PC-3 (cell line): ENCODE measurements at regions not wholly inside any gene's neighbourhood (a gene's known extent, or its start where the extent isn't known, plus 50 kb on each side); places are given as distances from the start of the nearest gene placed in this dataset.

ENCODE experiments used
- EZH2 ChIP-seq: fragments of 300-600 bp; sonication (generic); IDR thresholded peaks from one replicate; pipeline ENCODE4 v1.6.1; 2017; ENCODE audit warnings: antibody characterized with exemption, mild to moderate bottlenecking, low read length; ENCODE audit not compliant: unreplicated experiment
- EZH2phosphoT487 ChIP-seq: fragments of 300-600 bp; sonication (generic); IDR thresholded peaks from 2 replicates; pipeline ENCODE4 v1.6.1; 2018; ENCODE audit warnings: mild to moderate bottlenecking, antibody characterized with exemption, low read length, borderline replicate concordance
- TF ChIP-seq, protein P1 (sequence below): fragments of 300-600 bp; sonication (generic); conservative IDR thresholded peaks from 2 replicates; pipeline ENCODE4 v1.5.1; 2017; ENCODE audit warnings: antibody characterized with exemption, low read depth, mild to moderate bottlenecking, low read length

DNA sequence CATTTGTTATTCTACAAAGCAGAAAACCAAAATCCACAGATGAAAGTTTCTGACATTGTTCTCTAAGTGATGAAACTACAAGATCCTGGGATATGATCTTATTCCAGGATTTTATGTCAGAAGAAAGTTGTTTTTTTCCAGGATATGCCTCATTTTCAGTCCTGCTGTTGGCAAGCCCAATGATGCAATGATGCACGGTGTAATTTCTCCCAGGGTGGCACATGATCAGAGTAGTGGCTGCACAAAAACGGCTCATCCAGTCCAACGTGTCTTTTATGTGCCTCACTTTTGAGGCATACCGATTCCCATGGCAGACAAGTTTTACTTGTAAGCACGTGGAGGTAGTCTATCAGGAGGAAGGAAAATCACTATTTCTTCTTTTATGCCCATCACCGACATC lies 302.3 kb upstream of the JAG1 start:
- TF ChIP-seq, protein P1, sequence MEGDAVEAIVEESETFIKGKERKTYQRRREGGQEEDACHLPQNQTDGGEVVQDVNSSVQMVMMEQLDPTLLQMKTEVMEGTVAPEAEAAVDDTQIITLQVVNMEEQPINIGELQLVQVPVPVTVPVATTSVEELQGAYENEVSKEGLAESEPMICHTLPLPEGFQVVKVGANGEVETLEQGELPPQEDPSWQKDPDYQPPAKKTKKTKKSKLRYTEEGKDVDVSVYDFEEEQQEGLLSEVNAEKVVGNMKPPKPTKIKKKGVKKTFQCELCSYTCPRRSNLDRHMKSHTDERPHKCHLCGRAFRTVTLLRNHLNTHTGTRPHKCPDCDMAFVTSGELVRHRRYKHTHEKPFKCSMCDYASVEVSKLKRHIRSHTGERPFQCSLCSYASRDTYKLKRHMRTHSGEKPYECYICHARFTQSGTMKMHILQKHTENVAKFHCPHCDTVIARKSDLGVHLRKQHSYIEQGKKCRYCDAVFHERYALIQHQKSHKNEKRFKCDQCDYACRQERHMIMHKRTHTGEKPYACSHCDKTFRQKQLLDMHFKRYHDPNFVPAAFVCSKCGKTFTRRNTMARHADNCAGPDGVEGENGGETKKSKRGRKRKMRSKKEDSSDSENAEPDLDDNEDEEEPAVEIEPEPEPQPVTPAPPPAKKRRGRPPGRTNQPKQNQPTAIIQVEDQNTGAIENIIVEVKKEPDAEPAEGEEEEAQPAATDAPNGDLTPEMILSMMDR: no peak
- TF ChIP-seq EZH2phosphoT487 (no peak), EZH2 (no peak)
